Endothelial cell (in vitro differentiated cells): ENCODE measurements at regions not wholly inside any gene's neighbourhood (a gene's known extent, or its start where the extent isn't known, plus 50 kb on each side); places are given as distances from the start of the nearest gene placed in this dataset.

ENCODE experiments used
- DNase-seq: peaks from one replicate; pipeline ENCODE4 v3.0.0; 2021; ENCODE audit warnings: low spot score
- H3K27ac Mint-ChIP-seq: one replicate; pipeline ENCODE4 v1.8.0; 2021; ENCODE audit warnings: mixed read lengths, inconsistent platforms; ENCODE audit not compliant: unreplicated experiment
- H3K27me3 Mint-ChIP-seq: one replicate; pipeline ENCODE4 v1.8.0; 2021; ENCODE audit warnings: mild to moderate bottlenecking, moderate library complexity, mixed read lengths, inconsistent platforms; ENCODE audit not compliant: unreplicated experiment
- H3K36me3 Mint-ChIP-seq: one replicate; pipeline ENCODE4 v1.8.0; 2021; ENCODE audit warnings: mild to moderate bottlenecking, low read depth, mixed read lengths, inconsistent platforms; ENCODE audit not compliant: unreplicated experiment
- H3K4me1 Mint-ChIP-seq: one replicate; pipeline ENCODE4 v1.8.0; 2021; ENCODE audit warnings: mild to moderate bottlenecking, mixed read lengths, inconsistent platforms; ENCODE audit not compliant: unreplicated experiment
- H3K4me3 Mint-ChIP-seq: one replicate; pipeline ENCODE4 v1.8.0; 2021; ENCODE audit warnings: mild to moderate bottlenecking, mixed read lengths, inconsistent platforms; ENCODE audit not compliant: unreplicated experiment
- H3K9me3 Mint-ChIP-seq: one replicate; pipeline ENCODE4 v1.8.0; 2021; ENCODE audit warnings: mixed read lengths, inconsistent platforms; ENCODE audit not compliant: unreplicated experiment
- CTCF ChIP-seq: fragments of 200-600 bp; sonication (generic); IDR thresholded peaks from one replicate; pipeline ENCODE4 v1.5.0; 2021; ENCODE audit warnings: antibody characterized with exemption; ENCODE audit not compliant: unreplicated experiment

- no peak for TF ChIP-seq CTCF
- no peak overlapping the region for H3K4me3 Mint-ChIP-seq
- no peak overlapping the region for H3K27ac Mint-ChIP-seq
- H3K27me3 Mint-ChIP-seq, result peaks cover 1% of the 10 kb centered on the region
- no peaks in the 10 kb centered on the region for H3K4me1 Mint-ChIP-seq
- no peaks in the 10 kb centered on the region for H3K36me3 Mint-ChIP-seq
- DNase-seq, result no peak
- no peaks in the 10 kb centered on the region for H3K9me3 Mint-ChIP-seq
Observed at GRCh38 chr12:125528281-125528680, 463.0 kb downstream of the AACS start.

- no peak overlapping the region for H3K27ac Mint-ChIP-seq
- H3K27me3 Mint-ChIP-seq, result peaks cover 1% of the 10 kb centered on the region
- H3K4me3 Mint-ChIP-seq, result no peak overlapping the region
- H3K36me3 Mint-ChIP-seq, result no peaks in the 10 kb centered on the region
- no peak for DNase-seq
- no peaks in the 10 kb centered on the region for H3K4me1 Mint-ChIP-seq
- no peak for TF ChIP-seq CTCF
- no peaks in the 10 kb centered on the region for H3K9me3 Mint-ChIP-seq
Observed at GRCh38 chr12:125530201-125530600, 465.0 kb downstream of the AACS start.

GRCh38 chr12:125530876-125531275, 465.6 kb downstream of the AACS start:
- Mint-ChIP-seq H3K27ac (no peak overlapping the region), H3K36me3 (no peaks in the 10 kb centered on the region), H3K4me3 (no peak overlapping the region), H3K27me3 (peaks cover 1% of the 10 kb centered on the region), H3K4me1 (no peaks in the 10 kb centered on the region), H3K9me3 (no peaks in the 10 kb centered on the region)
- no peak for DNase-seq
- no peak for TF ChIP-seq CTCF

GRCh38 chr12:125531574-125531973, 466.3 kb downstream of the AACS start:
- Mint-ChIP-seq H3K36me3 (no peaks in the 10 kb centered on the region), H3K9me3 (no peaks in the 10 kb centered on the region), H3K4me1 (no peaks in the 10 kb centered on the region), H3K27me3 (peaks cover 1% of the 10 kb centered on the region), H3K27ac (no peak overlapping the region), H3K4me3 (no peak overlapping the region)
- no peak for DNase-seq
- no peak for TF ChIP-seq CTCF

- H3K27ac Mint-ChIP-seq, result no peak overlapping the region
- H3K9me3 Mint-ChIP-seq, result no peaks in the 10 kb centered on the region
- peaks cover 1% of the 10 kb centered on the region for H3K27me3 Mint-ChIP-seq
- H3K36me3 Mint-ChIP-seq, result no peaks in the 10 kb centered on the region
- no peak overlapping the region for H3K4me3 Mint-ChIP-seq
- TF ChIP-seq CTCF, result peak; percentile 73
- H3K4me1 Mint-ChIP-seq, result no peaks in the 10 kb centered on the region
- peak; percentile 85 for DNase-seq
Observed at GRCh38 chr12:125533434-125534029, 468.3 kb downstream of the AACS start.
